GM21529 (cell line): ENCODE measurements at regions not wholly inside any gene's neighbourhood (a gene's known extent, or its start where the extent isn't known, plus 50 kb on each side); places are given as distances from the start of the nearest gene placed in this dataset.

Experiments used
- ATAC-seq: cut with Tn5 transposase; IDR thresholded peaks from one replicate; pipeline ENCODE4 v1.9.1; 2021; ENCODE audit not compliant: unreplicated experiment

DNA sequence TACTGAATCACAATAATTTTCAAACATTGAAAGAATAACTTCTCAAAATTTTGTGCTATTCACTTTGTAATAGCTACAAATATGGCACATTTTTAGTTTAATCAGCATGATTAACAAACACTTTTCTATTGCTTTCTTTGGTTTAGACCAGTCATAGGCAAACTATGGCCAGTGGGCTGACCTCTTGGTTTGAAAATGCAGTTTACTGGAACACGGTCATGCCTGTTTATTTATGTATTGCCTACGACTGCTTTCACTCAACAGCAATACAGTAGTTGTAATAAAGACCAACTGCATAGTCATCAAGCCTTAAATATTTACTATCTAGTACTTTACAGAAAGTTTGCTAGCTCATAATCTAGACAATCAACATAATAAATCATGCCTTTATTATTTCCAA is 810.8 kb downstream of the TLE1 start:
- ATAC-seq = no peak

DNA sequence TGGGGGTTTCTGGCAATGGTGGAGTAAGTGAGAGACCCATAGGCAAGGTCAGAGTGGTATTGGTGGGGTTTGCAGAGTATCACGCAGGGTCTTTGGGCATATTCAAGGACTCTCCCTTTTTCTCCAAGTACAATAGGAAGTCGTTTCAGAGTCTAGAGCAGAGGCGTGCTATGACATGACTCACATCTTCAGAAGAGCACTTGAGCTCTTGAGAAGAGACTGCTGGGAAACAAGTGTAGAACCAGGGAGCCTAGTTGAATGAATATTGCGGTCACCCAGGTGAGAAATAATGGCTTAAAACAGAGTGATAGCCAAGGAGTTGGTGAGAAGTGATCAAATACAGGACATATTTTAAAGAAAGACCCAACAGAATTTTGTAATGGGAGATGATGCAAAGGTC is 813.4 kb downstream of the TLE1 start:
- no peak for ATAC-seq

DNA sequence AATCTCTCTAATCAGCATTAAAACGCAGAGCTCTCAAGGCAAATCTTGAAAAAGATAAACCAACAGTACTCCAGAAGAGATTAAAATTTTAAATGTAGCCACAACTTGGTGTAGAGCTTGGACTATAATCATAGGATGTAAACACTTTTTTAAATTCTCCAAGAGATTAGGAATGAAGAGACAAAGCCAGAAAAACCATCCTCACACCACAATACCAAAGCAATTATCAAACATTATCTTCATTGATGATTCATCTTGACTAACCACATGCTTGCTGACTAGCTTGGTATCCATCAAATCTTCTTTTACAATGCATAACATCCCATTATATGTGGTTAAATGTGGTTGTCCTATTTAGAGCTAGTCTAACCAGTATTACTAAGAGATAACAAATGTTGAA is 815.1 kb downstream of the TLE1 start:
- no peak for ATAC-seq

DNA sequence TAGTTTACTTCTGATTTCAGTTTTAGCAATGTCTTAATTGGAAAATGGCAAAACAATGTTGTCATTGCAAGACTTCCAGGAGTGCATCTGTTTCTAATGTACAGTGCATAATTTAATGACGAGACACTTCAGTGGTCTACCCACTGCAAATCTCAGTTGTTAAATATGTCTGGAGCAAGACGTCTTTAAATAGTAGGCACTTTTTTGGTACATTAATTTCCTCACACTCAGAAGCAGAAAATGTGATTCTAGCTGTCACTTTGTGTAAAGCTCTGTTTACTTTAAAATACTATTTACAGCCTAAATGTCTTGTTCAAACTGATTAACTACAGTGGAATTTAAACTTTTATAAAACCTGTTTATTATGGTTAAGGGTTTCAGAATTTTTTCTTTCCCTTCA is 815.5 kb downstream of the TLE1 start:
- no peak for ATAC-seq

DNA sequence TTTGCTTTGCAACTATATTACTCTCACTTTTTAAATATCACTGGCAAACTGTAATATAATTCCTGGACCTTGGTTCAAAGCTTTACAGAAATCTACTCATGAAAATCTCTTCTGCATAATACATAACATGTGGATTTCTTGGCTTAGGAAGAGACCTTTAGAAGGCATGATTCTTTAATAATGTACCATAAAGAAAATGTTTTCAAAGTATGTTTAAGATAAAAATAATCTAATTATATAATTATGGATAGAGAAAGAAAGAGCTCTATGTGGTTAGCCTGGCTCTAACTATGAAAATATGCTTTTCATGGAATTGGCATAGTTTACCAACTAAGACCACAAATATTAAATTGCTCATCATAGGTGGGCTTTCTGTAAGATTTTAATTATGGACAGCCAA is 817.8 kb downstream of the TLE1 start:
- ATAC-seq = no peak

DNA sequence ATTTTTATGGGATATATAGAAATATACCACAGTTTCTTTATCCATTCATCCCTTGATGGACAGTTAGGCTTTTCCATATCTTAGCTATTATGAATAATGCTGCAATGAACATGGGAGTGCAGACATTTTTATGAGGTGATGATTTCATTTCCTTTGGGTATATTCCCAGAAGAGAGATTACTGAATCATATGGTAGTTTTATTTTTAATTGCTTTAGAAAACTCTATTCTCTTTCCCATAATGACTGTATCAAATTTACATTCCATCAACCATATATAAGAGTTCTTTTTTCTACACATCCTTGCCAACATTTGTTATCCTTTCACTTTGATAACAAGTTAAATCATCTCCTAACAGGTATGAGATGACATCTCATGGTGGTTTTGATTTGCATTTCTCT is 821.6 kb downstream of the TLE1 start:
- ATAC-seq = no peak

DNA sequence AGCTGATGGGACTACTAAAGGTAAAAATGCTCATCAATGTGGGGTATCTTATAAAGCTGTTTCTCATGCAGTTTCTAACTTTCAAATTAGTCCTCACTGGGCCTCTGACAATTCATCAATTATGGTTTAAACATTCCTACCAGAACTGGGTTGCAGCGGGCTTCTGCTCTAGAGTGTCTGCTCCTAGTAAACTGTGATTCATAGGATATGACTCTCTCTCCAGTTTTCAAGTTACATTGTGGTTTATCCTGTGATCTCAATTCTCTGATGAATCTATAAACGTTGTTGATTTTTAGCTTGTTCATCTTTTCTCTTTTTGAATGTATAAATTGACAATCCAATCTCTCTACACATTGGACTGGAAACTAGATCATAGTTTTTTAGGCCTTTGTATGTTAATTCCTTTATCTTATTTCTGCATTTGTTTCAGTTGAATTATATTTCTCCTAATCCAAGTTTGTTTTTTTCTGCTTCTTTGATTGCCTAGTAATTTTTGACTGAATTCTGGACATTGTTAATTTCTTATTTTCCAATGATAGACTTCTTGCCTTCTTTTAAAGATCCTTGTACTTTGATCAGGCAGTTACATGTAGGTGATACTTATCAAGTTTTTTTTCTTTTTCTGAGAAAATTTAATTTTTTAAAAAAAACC is 822.6 kb downstream of the TLE1 start:
- no peak for ATAC-seq

DNA sequence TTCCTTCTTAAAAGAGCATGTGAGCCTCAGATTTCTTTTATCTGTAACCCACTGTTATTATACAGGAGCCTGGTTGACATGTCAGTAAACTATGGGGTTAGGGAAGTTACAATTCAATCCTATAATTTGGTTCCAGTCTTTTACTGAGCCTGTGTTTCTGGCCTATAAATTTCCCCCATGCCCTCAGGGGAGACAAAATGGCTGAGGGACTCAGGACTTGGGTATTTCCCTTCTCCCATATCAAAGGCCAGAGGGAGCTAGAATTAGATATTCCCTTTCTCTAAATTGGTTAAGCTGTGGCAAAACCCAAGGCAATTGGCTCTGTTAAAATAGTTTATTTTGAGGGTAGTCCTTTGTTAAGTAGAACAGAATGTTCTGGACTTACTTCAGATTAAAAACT is 823.2 kb downstream of the TLE1 start:
- no peak for ATAC-seq

DNA sequence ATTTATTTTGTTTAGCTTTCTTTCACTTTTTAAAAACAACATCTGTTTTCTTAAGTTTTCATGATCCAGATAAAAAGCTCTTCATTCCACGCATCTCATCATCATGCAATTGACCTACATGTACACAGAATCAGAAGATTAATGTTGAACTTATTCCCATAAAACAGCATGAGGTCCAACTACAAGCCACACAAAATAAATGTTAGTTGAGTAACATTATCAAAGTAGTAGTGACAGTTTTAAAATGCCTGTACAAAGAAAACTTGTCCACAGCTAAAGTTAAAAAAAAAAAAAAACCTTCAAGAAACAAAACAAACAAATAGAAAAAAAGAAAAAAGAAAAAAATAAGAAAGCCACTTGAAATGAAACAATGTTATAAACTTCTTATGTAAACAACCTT is 846.3 kb downstream of the TLE1 start:
- no peak for ATAC-seq

DNA sequence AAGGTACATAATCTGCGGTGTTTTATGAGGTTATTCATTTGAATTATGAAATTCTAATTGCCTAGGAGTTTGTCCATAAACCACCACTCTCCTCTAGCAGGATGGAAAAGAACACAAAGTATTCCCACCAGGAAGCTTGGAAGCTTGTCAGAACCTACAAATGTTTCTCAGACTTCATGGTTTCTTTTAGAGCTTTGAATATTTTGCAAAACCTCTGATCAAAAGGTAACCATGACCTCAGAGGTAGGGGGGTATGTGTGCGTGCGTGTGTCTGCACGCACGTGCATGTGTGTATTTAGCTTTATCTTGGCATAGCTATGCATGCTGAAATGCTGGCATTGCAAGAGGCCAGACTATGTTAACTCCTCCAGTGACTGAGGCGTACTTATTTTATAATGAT is 847.0 kb downstream of the TLE1 start:
- ATAC-seq = no peak

DNA sequence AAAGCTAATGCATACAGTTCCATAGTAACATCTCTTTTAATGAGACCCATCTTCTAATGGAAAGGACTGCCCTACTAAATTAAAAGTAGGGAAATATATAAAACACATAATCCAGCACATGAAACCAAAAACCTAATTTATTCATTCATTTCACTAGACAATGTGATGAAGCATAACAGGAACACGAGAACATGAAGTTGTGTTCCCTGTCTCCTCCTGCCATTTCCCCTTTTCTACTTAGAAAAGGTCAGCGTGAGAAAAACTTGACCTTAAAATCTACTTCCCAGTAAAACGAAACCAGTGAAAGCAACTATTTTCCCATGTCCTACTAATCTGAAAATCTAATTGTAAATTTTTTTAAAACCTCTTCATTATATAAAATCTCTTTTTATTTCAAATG is 847.5 kb downstream of the TLE1 start:
- no peak for ATAC-seq

DNA sequence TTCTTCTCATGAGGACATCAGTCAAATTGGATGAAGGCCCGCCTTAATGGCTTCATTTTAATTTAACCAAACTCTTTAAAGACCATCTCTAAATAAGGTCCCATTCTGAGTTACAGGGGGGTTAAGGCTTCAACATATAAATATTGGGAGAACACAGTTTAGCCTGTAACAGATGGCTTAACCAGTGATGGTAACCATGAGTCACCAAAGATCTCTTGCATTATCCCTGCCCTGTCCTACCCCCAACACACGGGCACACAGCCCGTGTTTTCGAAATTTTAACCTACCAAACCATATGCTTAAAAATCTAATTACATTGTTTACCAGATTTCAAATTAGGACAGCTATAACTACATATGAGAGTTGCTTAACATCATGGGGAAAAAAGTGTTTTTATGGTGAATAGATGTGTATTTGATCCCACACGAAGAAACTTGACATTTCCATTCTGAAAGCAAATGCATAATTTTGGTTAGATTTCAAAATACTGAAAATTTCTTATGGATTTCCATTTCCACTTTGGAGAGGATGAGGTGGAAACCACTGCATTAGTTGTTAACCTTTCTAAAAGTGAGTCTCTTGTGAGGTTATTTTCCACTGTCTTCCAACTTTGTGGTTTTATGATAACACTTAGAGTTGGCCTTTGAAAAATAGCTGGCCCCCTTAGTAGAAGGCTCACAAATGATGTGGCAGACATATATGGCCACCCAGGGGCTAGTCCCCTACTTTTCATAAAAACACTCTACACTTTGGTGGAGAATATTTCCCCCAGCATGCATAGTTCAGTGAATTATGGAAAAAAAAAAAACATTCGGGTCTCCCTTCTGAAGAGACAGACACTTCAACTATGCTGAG is 849.3 kb downstream of the TLE1 start:
- no peak for ATAC-seq

DNA sequence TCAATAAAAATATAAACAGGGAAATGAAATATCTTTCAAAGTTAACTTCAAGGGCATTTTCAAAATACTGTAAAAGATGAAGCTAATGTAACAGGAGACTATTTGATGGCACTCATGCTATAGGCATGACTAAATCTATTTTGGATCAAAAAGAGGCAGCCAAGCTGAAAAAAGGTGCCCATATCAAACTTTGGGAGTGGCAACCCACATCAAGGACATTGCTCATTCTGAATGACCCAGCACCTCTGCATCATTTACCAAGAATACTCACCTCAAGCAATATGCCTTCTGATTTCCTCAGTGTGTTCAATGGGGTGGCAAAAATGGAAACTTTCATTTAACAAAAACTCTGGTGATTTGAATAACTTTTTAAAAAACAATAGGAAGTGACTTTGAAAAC is 853.3 kb downstream of the TLE1 start:
- ATAC-seq = no peak

DNA sequence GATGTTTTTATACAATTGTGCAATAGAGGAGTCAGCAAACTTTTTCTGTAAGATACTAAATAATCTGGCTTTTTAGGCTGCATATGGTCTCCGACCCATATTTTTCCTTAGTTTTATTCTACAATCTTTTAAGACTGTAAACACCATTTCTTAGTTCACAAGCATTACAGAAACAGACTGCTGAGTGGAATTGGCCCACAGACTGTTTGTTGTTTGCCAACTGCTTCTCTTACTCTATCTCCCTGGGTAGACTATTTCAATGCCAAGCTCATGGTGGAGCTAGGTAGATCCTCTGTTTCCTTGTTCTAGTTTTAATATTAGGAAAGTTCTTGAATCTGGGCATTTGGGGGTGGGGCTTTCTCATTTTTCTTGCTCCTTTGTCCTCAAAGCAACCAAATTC is 857.6 kb downstream of the TLE1 start:
- ATAC-seq = no peak

DNA sequence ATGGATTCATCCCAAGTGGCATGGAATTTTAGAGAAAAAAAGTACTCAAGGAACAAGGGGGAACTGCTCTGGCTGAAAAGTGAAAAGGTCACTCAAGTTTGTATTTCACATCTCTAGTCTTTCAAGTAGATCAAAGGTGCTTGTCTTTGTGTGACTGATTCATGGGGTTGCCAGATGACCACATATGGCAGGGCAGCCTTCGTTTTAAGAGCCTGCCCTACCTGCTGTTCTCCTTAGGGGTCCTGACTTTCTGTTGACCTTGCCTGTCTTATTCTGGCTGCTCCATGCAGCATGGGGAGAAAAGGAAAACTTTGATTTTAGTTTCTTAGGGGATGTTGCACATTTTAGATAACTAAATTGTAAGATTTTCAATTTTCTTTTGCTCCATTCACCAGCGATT is 877.7 kb downstream of the TLE1 start:
- no peak for ATAC-seq

DNA sequence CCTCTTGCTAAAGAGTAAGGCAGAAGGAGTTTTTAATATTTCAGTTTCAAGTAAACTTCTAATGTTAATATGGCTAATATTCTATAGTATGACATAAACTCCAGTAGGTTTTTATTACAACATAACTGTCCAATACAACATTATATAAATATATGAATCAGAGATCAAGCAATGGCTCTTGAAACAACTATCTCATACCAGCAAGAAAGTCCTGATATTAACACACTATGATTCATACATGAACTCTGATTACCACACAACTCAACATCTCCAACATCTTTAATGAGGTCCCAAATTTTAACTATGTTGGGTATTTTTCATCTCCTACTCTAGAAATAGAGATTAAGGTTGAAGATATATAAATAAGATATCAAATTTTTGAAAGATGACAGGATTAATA is 878.3 kb downstream of the TLE1 start:
- no peak for ATAC-seq

DNA sequence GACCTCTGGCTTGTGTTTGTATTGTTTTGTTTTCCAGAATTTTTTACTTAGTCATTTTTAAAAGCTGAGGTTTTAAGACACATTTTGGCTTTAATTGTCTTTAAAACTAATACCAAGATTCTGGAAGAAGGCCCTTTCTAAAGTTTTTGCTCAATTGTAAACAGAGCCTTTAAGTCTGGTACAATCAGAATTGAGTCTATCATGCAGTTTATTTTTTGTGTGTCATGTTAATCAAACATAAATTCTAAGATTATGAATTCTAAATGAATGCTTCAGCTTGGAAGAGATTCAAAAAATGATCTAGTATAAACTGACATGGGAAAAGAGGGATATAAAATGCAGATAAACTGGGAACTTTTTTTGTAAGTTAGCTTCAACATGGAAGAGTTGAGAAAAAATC is 882.7 kb downstream of the TLE1 start:
- no peak for ATAC-seq

DNA sequence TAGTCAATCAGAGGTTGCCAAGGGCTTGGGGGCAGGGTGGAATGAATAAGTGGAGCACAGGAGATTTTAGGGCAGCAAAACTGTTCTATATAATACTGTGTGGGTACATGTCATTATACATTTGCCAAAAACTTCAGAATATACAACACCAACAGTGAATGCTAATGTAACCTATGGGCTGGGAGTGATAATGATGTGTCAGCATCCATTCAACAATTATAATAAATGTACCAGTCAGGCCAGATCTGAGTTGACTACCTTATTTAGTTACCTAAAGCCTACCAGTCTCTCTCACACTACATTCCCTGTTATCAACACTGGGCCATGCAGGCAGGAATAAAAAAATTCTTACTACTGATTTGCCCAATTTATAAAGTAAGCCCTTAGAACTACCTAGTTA is 884.5 kb downstream of the TLE1 start:
- no peak for ATAC-seq

DNA sequence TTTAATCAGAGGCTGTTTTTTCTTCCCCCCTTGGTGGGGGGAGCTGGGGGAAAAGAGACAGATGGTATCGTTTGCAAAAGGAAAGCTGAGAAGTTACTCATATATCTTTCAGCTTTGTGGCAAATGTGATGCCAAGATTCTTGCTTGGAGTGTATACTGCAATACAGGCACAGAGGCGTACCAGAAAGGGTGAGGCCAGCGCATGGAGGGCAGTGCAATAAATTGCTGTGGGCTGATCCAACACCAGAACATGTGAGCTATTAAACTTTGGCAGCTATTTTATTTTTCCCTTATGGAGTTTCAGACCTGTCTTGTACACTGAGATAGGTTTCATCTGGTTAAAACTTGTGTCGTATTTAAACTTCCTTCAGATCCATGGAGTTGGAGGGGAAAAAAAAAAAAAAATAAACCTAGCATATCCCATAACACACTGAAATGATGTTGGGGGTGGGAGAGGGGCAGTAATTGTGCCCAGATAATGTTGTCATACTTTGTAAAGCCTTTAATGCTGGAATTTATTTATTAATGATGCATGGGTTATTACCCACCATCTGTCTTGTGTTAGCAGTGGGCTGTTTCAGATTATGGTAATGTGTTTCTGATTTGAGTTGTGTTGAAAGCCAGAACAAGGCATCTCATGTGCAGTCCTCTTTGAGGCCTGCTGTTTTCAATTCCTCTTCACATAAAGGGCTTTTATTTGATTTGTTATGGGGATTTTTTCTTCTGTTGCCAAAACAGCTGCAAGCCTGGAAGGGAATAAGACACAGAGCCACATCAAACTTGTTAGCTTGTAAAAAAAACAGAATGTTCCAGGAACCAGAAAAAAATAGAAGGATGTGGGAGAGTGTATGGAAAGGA is 891.3 kb downstream of the TLE1 start:
- no peak for ATAC-seq

DNA sequence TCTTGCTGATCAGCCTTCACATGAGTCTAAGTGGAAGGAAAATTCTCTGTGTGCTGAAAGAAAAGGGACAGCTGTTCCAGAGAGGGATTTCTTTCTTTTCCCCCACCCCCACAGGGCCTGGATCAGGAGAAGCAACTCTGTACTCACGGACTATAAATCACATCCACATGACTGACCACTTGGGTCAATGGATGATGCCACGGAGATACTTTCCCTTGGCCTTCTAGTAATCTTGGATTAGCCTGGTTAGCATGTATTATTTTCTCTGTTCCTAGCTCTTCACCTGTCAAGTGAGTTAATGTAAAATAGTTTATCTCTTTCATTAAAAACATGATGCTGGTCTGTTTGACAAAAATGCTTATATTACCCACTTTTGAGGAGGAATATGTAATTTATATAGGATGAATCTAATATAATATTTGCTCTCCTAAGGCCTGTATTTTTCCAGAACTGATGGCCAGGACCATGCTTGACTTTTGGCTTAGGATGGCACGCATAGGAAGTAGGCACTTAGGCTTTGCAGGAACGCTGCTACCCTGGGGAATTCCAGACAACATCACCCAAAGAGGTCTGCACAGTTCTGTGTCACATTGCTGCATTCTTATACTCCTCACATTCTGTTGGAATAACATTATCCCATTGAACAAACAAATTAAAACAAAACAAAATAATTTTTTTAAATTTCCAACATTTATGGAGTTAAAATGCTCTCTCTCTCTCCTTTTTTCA is 892.1 kb downstream of the TLE1 start:
- no peak for ATAC-seq

DNA sequence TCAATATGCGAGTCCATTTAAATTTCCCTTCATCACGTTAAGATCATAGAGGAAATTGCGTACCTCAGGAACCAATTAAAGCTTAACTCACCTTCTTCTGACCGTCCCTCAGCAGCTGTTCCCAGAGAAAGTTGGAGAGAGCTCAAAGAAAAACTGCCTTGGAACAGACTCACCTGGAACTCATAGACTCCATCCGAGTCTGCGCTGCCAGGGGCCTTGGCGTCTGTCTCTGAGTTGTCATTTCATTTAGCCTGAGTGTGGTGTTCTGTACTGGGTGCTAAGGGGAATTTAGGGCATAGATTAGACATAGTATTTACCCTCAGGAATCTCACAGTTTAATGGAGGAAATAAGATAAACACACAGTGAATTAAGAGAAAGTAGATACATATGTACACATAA is 892.7 kb downstream of the TLE1 start:
- no peak for ATAC-seq
